ENCODE measurements at regions not wholly inside any gene's neighbourhood (a gene's known extent, or its start where the extent isn't known, plus 50 kb on each side); places are given as distances from the start of the nearest gene placed in this dataset.

DNA sequence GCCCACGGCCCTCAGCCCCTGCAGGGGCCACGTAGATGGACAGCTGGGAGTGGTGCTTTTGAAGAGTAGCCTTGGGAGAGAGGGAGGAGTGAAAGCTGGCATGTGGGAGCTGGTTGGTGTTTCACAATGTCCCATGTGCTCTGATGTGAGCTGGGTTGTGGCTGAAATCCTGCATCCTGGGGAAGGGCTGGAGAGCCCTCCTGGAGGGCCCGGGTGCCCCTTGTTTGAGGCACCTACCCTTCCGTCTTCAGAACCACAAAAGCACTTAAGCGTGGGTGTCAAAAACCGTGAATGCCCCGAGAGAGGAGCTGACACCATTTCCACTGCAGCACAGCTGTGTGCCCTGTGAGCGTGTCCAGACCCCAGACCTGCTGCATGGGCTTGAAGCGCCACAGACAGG is 199.1 kb upstream of the ZNF618 start:
- Histone ChIP-seq H3K4me2 (ENCODE audit: low read depth, low read length, poor library complexity, severe bottlenecking) (no peak overlapping the region), H3K36me3 (ENCODE audit: low read length) (no peaks in the 10 kb centered on the region), H3K4me3 (ENCODE audit: insufficient read depth, low read length, poor library complexity, severe bottlenecking) (no peak overlapping the region), H3K9me2 (replicated peaks; ENCODE audit: insufficient read depth, low read length) (no peaks in the 10 kb centered on the region), H3K9ac (ENCODE audit: low read length) (no peak overlapping the region), H2AFZ (ENCODE audit: low read depth, low read length, severe bottlenecking) (no peak overlapping the region), H3F3A (ENCODE audit: insufficient read depth) (no peaks in the 10 kb centered on the region), H3K79me2 (ENCODE audit: insufficient read depth, low read length) (no peaks in the 10 kb centered on the region), H3K27ac (ENCODE audit: low read depth, low read length) (no peak overlapping the region), H3K9me3 (ENCODE audit: insufficient read depth, low read length) (no peaks in the 10 kb centered on the region), H4K20me1 (ENCODE audit: low read depth, low read length) (no peaks in the 10 kb centered on the region), H3K27me3 (ENCODE audit: low read length) (no peaks in the 10 kb centered on the region)
- TF ChIP-seq, protein P1, sequence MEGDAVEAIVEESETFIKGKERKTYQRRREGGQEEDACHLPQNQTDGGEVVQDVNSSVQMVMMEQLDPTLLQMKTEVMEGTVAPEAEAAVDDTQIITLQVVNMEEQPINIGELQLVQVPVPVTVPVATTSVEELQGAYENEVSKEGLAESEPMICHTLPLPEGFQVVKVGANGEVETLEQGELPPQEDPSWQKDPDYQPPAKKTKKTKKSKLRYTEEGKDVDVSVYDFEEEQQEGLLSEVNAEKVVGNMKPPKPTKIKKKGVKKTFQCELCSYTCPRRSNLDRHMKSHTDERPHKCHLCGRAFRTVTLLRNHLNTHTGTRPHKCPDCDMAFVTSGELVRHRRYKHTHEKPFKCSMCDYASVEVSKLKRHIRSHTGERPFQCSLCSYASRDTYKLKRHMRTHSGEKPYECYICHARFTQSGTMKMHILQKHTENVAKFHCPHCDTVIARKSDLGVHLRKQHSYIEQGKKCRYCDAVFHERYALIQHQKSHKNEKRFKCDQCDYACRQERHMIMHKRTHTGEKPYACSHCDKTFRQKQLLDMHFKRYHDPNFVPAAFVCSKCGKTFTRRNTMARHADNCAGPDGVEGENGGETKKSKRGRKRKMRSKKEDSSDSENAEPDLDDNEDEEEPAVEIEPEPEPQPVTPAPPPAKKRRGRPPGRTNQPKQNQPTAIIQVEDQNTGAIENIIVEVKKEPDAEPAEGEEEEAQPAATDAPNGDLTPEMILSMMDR (IDR thresholded peaks at IDR 0.05; ENCODE audit: insufficient read depth, low read length, poor library complexity, severe bottlenecking): no peak
- no peak for TF ChIP-seq EZH2phosphoT487 (conservative IDR thresholded peaks at IDR 0.05; ENCODE audit: low read length)

DNA sequence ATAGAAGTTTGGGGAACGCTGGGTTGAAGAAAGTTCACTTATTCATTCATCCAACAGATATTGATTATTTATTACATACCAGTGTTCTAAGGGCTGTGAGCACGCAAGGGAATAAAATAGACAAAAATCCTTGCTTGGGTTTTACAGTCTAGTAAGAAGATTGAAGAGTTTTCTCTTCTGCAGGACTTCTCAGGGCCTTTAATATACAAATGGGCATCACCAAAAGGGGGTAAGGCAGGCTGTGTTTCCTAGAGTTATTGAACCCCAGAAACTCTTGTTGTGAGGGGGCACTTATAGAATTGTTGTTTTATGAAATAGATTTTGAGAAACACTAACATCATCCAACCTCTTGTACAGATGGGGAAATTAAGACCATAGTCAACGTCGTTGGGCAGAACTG is 198.5 kb upstream of the ZNF618 start:
- Histone ChIP-seq H3K79me2 (ENCODE audit: insufficient read depth, low read length) (no peaks in the 10 kb centered on the region), H3K9me2 (replicated peaks; ENCODE audit: insufficient read depth, low read length) (no peaks in the 10 kb centered on the region), H3K9me3 (ENCODE audit: insufficient read depth, low read length) (no peaks in the 10 kb centered on the region), H3K36me3 (ENCODE audit: low read length) (no peaks in the 10 kb centered on the region), H3K27me3 (ENCODE audit: low read length) (no peaks in the 10 kb centered on the region), H3K27ac (ENCODE audit: low read depth, low read length) (no peak overlapping the region), H3K4me2 (ENCODE audit: low read depth, low read length, poor library complexity, severe bottlenecking) (no peak overlapping the region), H3K4me3 (ENCODE audit: insufficient read depth, low read length, poor library complexity, severe bottlenecking) (no peak overlapping the region), H3F3A (ENCODE audit: insufficient read depth) (no peaks in the 10 kb centered on the region), H4K20me1 (ENCODE audit: low read depth, low read length) (no peaks in the 10 kb centered on the region), H3K9ac (ENCODE audit: low read length) (no peak overlapping the region), H2AFZ (ENCODE audit: low read depth, low read length, severe bottlenecking) (no peak overlapping the region)
- TF ChIP-seq, protein P1 (IDR thresholded peaks at IDR 0.05; ENCODE audit: insufficient read depth, low read length, poor library complexity, severe bottlenecking): no peak
- TF ChIP-seq EZH2phosphoT487 (conservative IDR thresholded peaks at IDR 0.05; ENCODE audit: low read length): no peak

DNA sequence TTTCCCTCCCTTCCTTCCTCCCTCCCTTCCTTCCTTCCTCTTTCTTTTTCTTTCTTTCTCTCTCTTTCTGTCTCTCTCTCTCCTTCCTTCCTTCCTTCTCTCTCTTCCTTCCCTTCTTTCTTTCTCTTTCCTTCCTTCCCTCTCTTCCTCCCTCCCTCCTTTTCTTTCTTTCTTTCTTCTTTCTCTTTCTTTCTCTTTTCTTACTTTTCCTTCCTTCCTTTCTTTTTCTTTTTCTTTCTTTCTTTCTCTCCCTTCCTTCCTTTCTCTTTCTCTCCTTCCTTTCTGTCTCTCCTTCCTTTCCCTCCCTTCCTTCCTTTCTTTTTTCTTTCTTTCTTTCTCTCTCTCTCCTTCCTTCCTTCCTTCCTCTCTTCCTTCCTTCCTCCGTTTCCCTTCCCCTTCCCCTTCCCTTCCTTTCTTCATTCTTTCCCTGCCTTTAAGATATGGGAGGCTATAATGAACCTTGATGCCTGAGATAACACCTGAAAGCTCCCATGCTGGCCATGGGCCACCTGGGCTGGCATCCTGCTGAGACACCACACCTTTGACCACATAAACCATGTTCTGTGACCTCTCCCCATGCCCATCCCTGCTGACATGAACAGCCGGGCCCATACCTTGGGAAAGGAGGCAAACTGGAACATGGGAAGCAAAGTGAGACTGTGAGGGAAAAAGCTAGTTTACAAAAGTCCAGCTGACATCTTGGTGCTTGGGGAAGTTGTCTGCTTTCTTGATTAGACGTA is 197.8 kb upstream of the ZNF618 start:
- Histone ChIP-seq H3K27ac (ENCODE audit: low read depth, low read length) (no peak overlapping the region), H3K4me2 (ENCODE audit: low read depth, low read length, poor library complexity, severe bottlenecking) (no peak overlapping the region)

More for the DNA sequence above, 197.8 kb upstream of the ZNF618 start:
- Histone ChIP-seq H3K36me3 (ENCODE audit: low read length) (no peaks in the 10 kb centered on the region), H2AFZ (ENCODE audit: low read depth, low read length, severe bottlenecking) (no peak overlapping the region), H3K9me3 (ENCODE audit: insufficient read depth, low read length) (no peaks in the 10 kb centered on the region), H4K20me1 (ENCODE audit: low read depth, low read length) (no peaks in the 10 kb centered on the region), H3K9ac (ENCODE audit: low read length) (no peak overlapping the region), H3K4me3 (ENCODE audit: insufficient read depth, low read length, poor library complexity, severe bottlenecking) (no peak overlapping the region), H3K9me2 (replicated peaks; ENCODE audit: insufficient read depth, low read length) (no peaks in the 10 kb centered on the region), H3K79me2 (ENCODE audit: insufficient read depth, low read length) (no peaks in the 10 kb centered on the region), H3F3A (ENCODE audit: insufficient read depth) (no peaks in the 10 kb centered on the region), H3K27me3 (ENCODE audit: low read length) (no peaks in the 10 kb centered on the region)
- TF ChIP-seq, protein P1 (IDR thresholded peaks at IDR 0.05; ENCODE audit: insufficient read depth, low read length, poor library complexity, severe bottlenecking): no peak
- TF ChIP-seq EZH2phosphoT487 (conservative IDR thresholded peaks at IDR 0.05; ENCODE audit: low read length): no peak
